ENCODE measurements at regions not wholly inside any gene's neighbourhood (a gene's known extent, or its start where the extent isn't known, plus 50 kb on each side); places are given as distances from the start of the nearest gene placed in this dataset.

DNA sequence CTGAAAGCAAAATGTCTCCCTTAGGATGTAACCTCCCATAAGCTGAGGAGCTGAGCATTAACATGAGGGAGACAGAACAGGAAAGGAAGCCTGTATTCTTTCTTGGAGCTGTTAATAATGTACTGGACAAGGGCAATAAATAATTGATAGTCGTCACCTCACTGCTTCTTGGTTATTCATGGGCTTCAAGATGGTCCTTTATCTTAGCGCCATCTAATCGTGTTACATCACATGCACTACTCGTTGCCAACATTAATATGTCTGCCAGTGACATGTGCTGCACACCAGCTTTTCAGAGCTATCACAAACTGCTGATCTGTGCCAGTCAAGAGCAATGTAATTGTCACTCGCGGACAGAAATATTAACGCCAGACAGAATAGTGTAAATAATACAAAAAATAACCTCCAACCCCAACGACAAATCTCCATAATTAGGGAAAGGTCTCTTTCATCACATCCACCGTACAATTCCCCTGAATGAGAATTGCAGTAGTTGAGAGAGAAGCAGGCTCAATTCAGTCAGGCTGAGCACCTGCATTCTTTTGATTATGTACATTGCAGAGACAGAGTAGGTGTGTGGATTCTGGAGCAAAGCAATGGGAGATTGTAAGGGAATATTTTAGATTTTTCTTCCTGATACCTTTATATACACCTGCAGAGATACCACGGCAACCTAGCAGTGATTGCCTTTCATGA lies 267.1 kb downstream of the SPATA31D1 start:
- no peak overlapping the region for H4K91ac ChIP-seq (ENCODE audit: insufficient read length, low read depth, low read length)
- no peak overlapping the region for H3K4me2 ChIP-seq (ENCODE audit: insufficient read depth, insufficient read length, low read length)
- TF ChIP-seq, protein P1, sequence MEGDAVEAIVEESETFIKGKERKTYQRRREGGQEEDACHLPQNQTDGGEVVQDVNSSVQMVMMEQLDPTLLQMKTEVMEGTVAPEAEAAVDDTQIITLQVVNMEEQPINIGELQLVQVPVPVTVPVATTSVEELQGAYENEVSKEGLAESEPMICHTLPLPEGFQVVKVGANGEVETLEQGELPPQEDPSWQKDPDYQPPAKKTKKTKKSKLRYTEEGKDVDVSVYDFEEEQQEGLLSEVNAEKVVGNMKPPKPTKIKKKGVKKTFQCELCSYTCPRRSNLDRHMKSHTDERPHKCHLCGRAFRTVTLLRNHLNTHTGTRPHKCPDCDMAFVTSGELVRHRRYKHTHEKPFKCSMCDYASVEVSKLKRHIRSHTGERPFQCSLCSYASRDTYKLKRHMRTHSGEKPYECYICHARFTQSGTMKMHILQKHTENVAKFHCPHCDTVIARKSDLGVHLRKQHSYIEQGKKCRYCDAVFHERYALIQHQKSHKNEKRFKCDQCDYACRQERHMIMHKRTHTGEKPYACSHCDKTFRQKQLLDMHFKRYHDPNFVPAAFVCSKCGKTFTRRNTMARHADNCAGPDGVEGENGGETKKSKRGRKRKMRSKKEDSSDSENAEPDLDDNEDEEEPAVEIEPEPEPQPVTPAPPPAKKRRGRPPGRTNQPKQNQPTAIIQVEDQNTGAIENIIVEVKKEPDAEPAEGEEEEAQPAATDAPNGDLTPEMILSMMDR (conservative IDR thresholded peaks at IDR 0.05): no peak
- Mint-ChIP-seq H3K9me3 (no peaks in the 10 kb centered on the region), H3K4me1 (0 out of 4 replicates have a peak, but pooled peaks cover 0 to 2% of the 10 kb centered on the region in 2 experiments), H3K27ac (no peak overlapping the region), H3K36me3 (ENCODE audit: insufficient read depth in 1 of 3, low read depth in 3 of 3) (no peaks in the 10 kb centered on the region), H3K27me3 (ENCODE audit: low read depth) (no peaks in the 10 kb centered on the region), H3K4me3 (no peak overlapping the region)
- H4K20me1 ChIP-seq (ENCODE audit: control insufficient read depth, insufficient read depth, insufficient read length): no peaks in the 10 kb centered on the region
- H2AFZ ChIP-seq (ENCODE audit: low read length): no peak overlapping the region
- no CpG with 5 or more reads among the region's 10 CpGs for WGBS (ENCODE audit: extremely low coverage, insufficient read length, low lambda C conversion rate)
- no peaks in the 10 kb centered on the region for H3K79me1 ChIP-seq (ENCODE audit: insufficient read depth, low read depth, low read length, poor library complexity, severe bottlenecking)
- H3K18ac ChIP-seq (ENCODE audit: insufficient read length, low read depth, low read length): no peak overlapping the region
- no peaks in the 10 kb centered on the region for H3K79me2 ChIP-seq (ENCODE audit: insufficient read depth, low read length)
- H3K27me3 ChIP-seq (ENCODE audit: insufficient read depth, low read length): no peaks in the 10 kb centered on the region
- no peak overlapping the region for H3K14ac ChIP-seq (ENCODE audit: insufficient read depth, low read length)
- H2BK15ac ChIP-seq (ENCODE audit: low read depth, low read length): no peak overlapping the region
- H3K27ac ChIP-seq (ENCODE audit: insufficient read length, low read depth, low read length): no peak overlapping the region
- DNase-seq: no peak
- no peak overlapping the region for H3K9ac ChIP-seq (ENCODE audit: extremely low read depth, insufficient read length, low read length)
- no peak overlapping the region for H2AK5ac ChIP-seq (ENCODE audit: insufficient read length, low read length)
- no peak overlapping the region for H3K23ac ChIP-seq (ENCODE audit: insufficient read length, low read depth, low read length)
- H3T11ph ChIP-seq (ENCODE audit: low read length): no peak overlapping the region
- H2BK5ac ChIP-seq (ENCODE audit: insufficient read length, low read length): no peak overlapping the region
- no peak overlapping the region for H2BK120ac ChIP-seq (ENCODE audit: low read depth, low read length, poor library complexity, severe bottlenecking)
- no peak overlapping the region for H3K4ac ChIP-seq (ENCODE audit: low read depth, low read length)
- H2BK20ac ChIP-seq (ENCODE audit: low read depth, low read length, poor library complexity, severe bottlenecking): no peak overlapping the region
- no peak overlapping the region for H4K8ac ChIP-seq (replicated peaks; ENCODE audit: insufficient read length, low read depth, low read length)
- H3K4me1 ChIP-seq (ENCODE audit: insufficient read depth, low read length): no peaks in the 10 kb centered on the region
- H4K5ac ChIP-seq (ENCODE audit: insufficient read length, low read depth, low read length): no peak overlapping the region
- no peaks in the 10 kb centered on the region for H3K9me3 ChIP-seq (ENCODE audit: control insufficient read depth, low read depth, low read length)
- no peak overlapping the region for H3K56ac ChIP-seq (ENCODE audit: insufficient read length, low read depth, low read length)
- H2BK12ac ChIP-seq (ENCODE audit: insufficient read length, low read depth, low read length): no peak overlapping the region
- H3K23me2 ChIP-seq (ENCODE audit: insufficient read length, low read depth, low read length, poor library complexity, severe bottlenecking): no peaks in the 10 kb centered on the region
